ENCODE measurements at regions not wholly inside any gene's neighbourhood (a gene's known extent, or its start where the extent isn't known, plus 50 kb on each side); places are given as distances from the start of the nearest gene placed in this dataset.
"Not testable (repeated sequence)": the region's sequence is repeated elsewhere in the genome, so short reads cannot be mapped to it uniquely, and the experiment has no call there.

GRCh38 chr5:118611332-118611945 lies 376.9 kb downstream of the DTWD2 start:
- in situ Hi-C loops (cut with HindIII; ENCODE audit: low sequenced_read_pairs) = no loop called here

GRCh38 chr5:118606940-118607339 lies 381.4 kb downstream of the DTWD2 start:
- in situ Hi-C loops (cut with HindIII; ENCODE audit: low sequenced_read_pairs) = loop anchor here (10.0 kb wide), 1 partner anchor 332 kb away; no protein-coding TSS in a partner anchor

- in situ Hi-C loops (cut with HindIII; ENCODE audit: low sequenced_read_pairs) = loop anchor here (10.0 kb wide), 1 partner anchor 331 kb away; no protein-coding TSS in a partner anchor
Measured at GRCh38 chr5:118605761-118606160, 382.6 kb downstream of the DTWD2 start.

GRCh38 chr5:118604106-118604505 lies 384.2 kb downstream of the DTWD2 start:
- in situ Hi-C loops (cut with HindIII; ENCODE audit: low sequenced_read_pairs) = loop anchor here (10.0 kb wide), 1 partner anchor 329 kb away; no protein-coding TSS in a partner anchor

- in situ Hi-C loops (cut with HindIII; ENCODE audit: low sequenced_read_pairs) = loop anchor here (10.0 kb wide), 1 partner anchor 328 kb away; no protein-coding TSS in a partner anchor
Measured at GRCh38 chr5:118603278-118603677, 385.1 kb downstream of the DTWD2 start.

GRCh38 chr5:118598311-118598710 lies 390.0 kb downstream of the DTWD2 start:
- in situ Hi-C loops (cut with HindIII; ENCODE audit: low sequenced_read_pairs) = no loop called here

GRCh38 chr5:118597543-118597942 lies 390.8 kb downstream of the DTWD2 start:
- in situ Hi-C loops (cut with HindIII; ENCODE audit: low sequenced_read_pairs) = no loop called here

- in situ Hi-C loops (cut with HindIII; ENCODE audit: low sequenced_read_pairs) = no loop called here
Measured at GRCh38 chr5:118596255-118596654, 392.1 kb downstream of the DTWD2 start.

- in situ Hi-C loops (cut with HindIII; ENCODE audit: low sequenced_read_pairs) = no loop called here
Measured at GRCh38 chr5:118593003-118593328, 395.4 kb downstream of the DTWD2 start.

- in situ Hi-C loops (cut with HindIII; ENCODE audit: low sequenced_read_pairs) = no loop called here
Measured at GRCh38 chr5:118592229-118593002, 395.9 kb downstream of the DTWD2 start.

GRCh38 chr5:118590806-118591205 lies 397.5 kb downstream of the DTWD2 start:
- in situ Hi-C loops (cut with HindIII; ENCODE audit: low sequenced_read_pairs) = no loop called here

GRCh38 chr5:118580949-118581348 lies 407.4 kb downstream of the DTWD2 start:
- in situ Hi-C loops (cut with HindIII; ENCODE audit: low sequenced_read_pairs) = no loop called here

- in situ Hi-C loops (cut with HindIII; ENCODE audit: low sequenced_read_pairs) = no loop called here
Measured at GRCh38 chr5:118578093-118578492, 410.3 kb downstream of the DTWD2 start.

- in situ Hi-C loops (cut with HindIII; ENCODE audit: low sequenced_read_pairs) = no loop called here
Measured at GRCh38 chr5:118577621-118578020, 410.7 kb downstream of the DTWD2 start.

- in situ Hi-C loops (cut with HindIII; ENCODE audit: low sequenced_read_pairs) = not testable (repeated sequence)
Measured at GRCh38 chr5:118570276-118570675, 418.1 kb downstream of the DTWD2 start.

- in situ Hi-C loops (cut with HindIII; ENCODE audit: low sequenced_read_pairs) = not testable (repeated sequence)
Measured at GRCh38 chr5:118569596-118569995, 418.8 kb downstream of the DTWD2 start.

GRCh38 chr5:118565335-118565971 lies 422.9 kb downstream of the DTWD2 start:
- in situ Hi-C loops (cut with HindIII; ENCODE audit: low sequenced_read_pairs) = no loop called here

- in situ Hi-C loops (cut with HindIII; ENCODE audit: low sequenced_read_pairs) = no loop called here
Measured at GRCh38 chr5:118561971-118562370, 426.4 kb downstream of the DTWD2 start.

- in situ Hi-C loops (cut with HindIII; ENCODE audit: low sequenced_read_pairs) = no loop called here
Measured at GRCh38 chr5:118561235-118561634, 427.1 kb downstream of the DTWD2 start.

GRCh38 chr5:118558871-118559270 lies 429.5 kb downstream of the DTWD2 start:
- in situ Hi-C loops (cut with HindIII; ENCODE audit: low sequenced_read_pairs) = no loop called here

GRCh38 chr5:118557251-118557661 lies 431.1 kb downstream of the DTWD2 start:
- in situ Hi-C loops (cut with HindIII; ENCODE audit: low sequenced_read_pairs) = no loop called here

GRCh38 chr5:118556792-118557191 lies 431.6 kb downstream of the DTWD2 start:
- in situ Hi-C loops (cut with HindIII; ENCODE audit: low sequenced_read_pairs) = no loop called here

Measured in endothelial cell of hepatic sinusoid (primary cell).